Keratinocyte (primary cell): ENCODE measurements at regions not wholly inside any gene's neighbourhood (a gene's known extent, or its start where the extent isn't known, plus 50 kb on each side); places are given as distances from the start of the nearest gene placed in this dataset.

Experiments
- DNase-seq: peaks from one replicate; pipeline ENCODE4 v3.0.0-alpha.2; 2011; ENCODE audit warnings: low read depth, missing footprints, low spot score
- FAIRE-seq: peaks from 2 replicates; lab custom pipeline; 2011; peaks lifted over from hg19 to GRCh38; lab: Jason Lieb, UNC
- H2AFZ ChIP-seq: 2 replicates; pipeline ENCODE4 v1.6.0; 2012; ENCODE audit warnings: low read length, control low read depth, inconsistent platforms; ENCODE audit not compliant: control insufficient read depth
- H3K27ac ChIP-seq: 2 replicates; pipeline ENCODE4 v1.5.1; 2011; ENCODE audit warnings: low read length; ENCODE audit not compliant: control insufficient read depth, insufficient read depth
- H3K27me3 ChIP-seq: 3 replicates; pipeline ENCODE4 v1.6.0; 2011; ENCODE audit warnings: low read length; ENCODE audit not compliant: control insufficient read depth, insufficient read depth; ENCODE audit errors: extremely low read depth
- H3K36me3 ChIP-seq, 2 experiments: 2 replicates in 1 of 2; 3 replicates in 1 of 2; pipeline ENCODE4 v1.5.1; 2011; ENCODE audit warnings: low read length in 2 of 2, mild to moderate bottlenecking in 1 of 2; ENCODE audit not compliant: control insufficient read depth in 2 of 2, insufficient read depth in 2 of 2; ENCODE audit errors: extremely low read depth in 1 of 2
- H3K4me1 ChIP-seq: 3 replicates; pipeline ENCODE4 v1.5.1; 2011; ENCODE audit warnings: low read length; ENCODE audit not compliant: control insufficient read depth, insufficient read depth; ENCODE audit errors: extremely low read depth
- H3K4me2 ChIP-seq: 3 replicates; pipeline ENCODE4 v1.6.0; 2011; ENCODE audit warnings: low read depth, low read length; ENCODE audit not compliant: control insufficient read depth, insufficient read depth; ENCODE audit errors: extremely low read depth
- H3K4me3 ChIP-seq, 3 experiments: fragments of 200-600 bp in 1 of 3; sonication (generic) in 1 of 3; 2 replicates in 2 of 3; 3 replicates in 1 of 3; pipeline ENCODE4 v1.5.1; 2011 to 2016; ENCODE audit warnings: low read length in 3 of 3, mild to moderate bottlenecking in 3 of 3, control low read depth in 2 of 3, inconsistent platforms in 1 of 3, low read depth in 1 of 3, mixed read lengths in 1 of 3, mixed run types in 1 of 3, moderate library complexity in 1 of 3; ENCODE audit not compliant: control insufficient read depth in 2 of 3, insufficient read depth in 2 of 3; ENCODE audit errors: extremely low read depth in 1 of 3
- H3K79me2 ChIP-seq: 2 replicates; pipeline ENCODE4 v1.6.0; 2012; ENCODE audit warnings: low read length; ENCODE audit not compliant: control insufficient read depth, insufficient read depth
- H3K9ac ChIP-seq: 3 replicates; pipeline ENCODE4 v1.6.0; 2011; ENCODE audit warnings: low read length; ENCODE audit not compliant: control insufficient read depth, insufficient read depth; ENCODE audit errors: extremely low read depth
- H3K9me1 ChIP-seq: 3 replicates; pipeline ENCODE4 v1.6.0; 2011; ENCODE audit warnings: low read length; ENCODE audit not compliant: control insufficient read depth, insufficient read depth; ENCODE audit errors: extremely low read depth
- H3K9me3 ChIP-seq: 2 replicates; pipeline ENCODE4 v1.5.1; 2012; ENCODE audit warnings: low read depth, low read length; ENCODE audit not compliant: control insufficient read depth
- H4K20me1 ChIP-seq: 3 replicates; pipeline ENCODE4 v1.6.0; 2011; ENCODE audit warnings: low read length; ENCODE audit not compliant: control insufficient read depth, insufficient read depth; ENCODE audit errors: extremely low read depth
- EZH2 ChIP-seq: IDR thresholded peaks from one replicate; pipeline ENCODE4 v1.6.1; 2012; ENCODE audit warnings: inconsistent platforms, mild to moderate bottlenecking, low read length, moderate library complexity
- dilution Hi-C: fragments of 300-500 bp; cut with MboI; formaldehyde crosslinking; loops from one replicate; pipeline ENCODE4 v1.7.0; 2020; ENCODE audit warnings: low sequenced_read_pairs; ENCODE audit not compliant: extremely low pct_ligation_motif_present
- TF ChIP-seq, protein P1 (sequence below), 3 experiments: IDR thresholded peaks in 1 of 3; conservative IDR thresholded peaks in 1 of 3; optimal IDR thresholded peaks in 1 of 3; 2 replicates in 2 of 3; 3 replicates in 1 of 3; pipeline versions ENCODE3 to v1.5.1; 2011; ENCODE audit warnings: low read length in 3 of 3, mild to moderate bottlenecking in 3 of 3, moderate library complexity in 2 of 3, control low read depth in 1 of 3, inconsistent platforms in 1 of 3; ENCODE audit not compliant: insufficient read depth in 2 of 3; ENCODE audit errors: extremely low read depth in 1 of 3

DNA sequence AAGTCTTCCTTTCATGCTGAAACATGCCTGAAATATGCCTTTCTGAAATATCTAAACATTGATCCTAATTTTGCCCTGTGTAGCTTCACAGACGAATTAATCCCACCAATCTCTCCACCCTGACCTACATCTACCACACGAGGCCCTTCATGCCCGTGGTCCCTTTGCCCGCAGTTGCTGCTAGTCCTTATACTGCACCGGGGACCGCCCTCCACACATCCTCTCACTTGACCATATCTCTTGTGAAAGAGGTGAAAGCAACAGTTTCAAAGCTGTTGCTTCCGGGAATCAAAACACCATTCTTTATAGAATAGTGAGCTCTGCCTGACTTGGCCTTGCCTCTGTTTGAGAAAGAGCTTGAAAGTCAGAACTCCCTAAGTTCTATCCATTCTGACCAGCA is 499.5 kb downstream of the NTRK3 start:
- H3K27me3 ChIP-seq: no peaks in the 10 kb centered on the region
- H3K9ac ChIP-seq: no peak overlapping the region
- H3K4me1 ChIP-seq: peaks cover 4% of the 10 kb centered on the region
- no peak overlapping the region for H3K4me2 ChIP-seq
- no peaks in the 10 kb centered on the region for H3K9me1 ChIP-seq
- H4K20me1 ChIP-seq: no peaks in the 10 kb centered on the region
- no peak for DNase-seq
- H3K9me3 ChIP-seq: no peaks in the 10 kb centered on the region
- H3K4me3 ChIP-seq: no peak overlapping the region
- dilution Hi-C loops: no loop called here
- H2AFZ ChIP-seq: no peak overlapping the region
- no peak overlapping the region for H3K27ac ChIP-seq
- TF ChIP-seq, protein P1, sequence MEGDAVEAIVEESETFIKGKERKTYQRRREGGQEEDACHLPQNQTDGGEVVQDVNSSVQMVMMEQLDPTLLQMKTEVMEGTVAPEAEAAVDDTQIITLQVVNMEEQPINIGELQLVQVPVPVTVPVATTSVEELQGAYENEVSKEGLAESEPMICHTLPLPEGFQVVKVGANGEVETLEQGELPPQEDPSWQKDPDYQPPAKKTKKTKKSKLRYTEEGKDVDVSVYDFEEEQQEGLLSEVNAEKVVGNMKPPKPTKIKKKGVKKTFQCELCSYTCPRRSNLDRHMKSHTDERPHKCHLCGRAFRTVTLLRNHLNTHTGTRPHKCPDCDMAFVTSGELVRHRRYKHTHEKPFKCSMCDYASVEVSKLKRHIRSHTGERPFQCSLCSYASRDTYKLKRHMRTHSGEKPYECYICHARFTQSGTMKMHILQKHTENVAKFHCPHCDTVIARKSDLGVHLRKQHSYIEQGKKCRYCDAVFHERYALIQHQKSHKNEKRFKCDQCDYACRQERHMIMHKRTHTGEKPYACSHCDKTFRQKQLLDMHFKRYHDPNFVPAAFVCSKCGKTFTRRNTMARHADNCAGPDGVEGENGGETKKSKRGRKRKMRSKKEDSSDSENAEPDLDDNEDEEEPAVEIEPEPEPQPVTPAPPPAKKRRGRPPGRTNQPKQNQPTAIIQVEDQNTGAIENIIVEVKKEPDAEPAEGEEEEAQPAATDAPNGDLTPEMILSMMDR (optimal IDR thresholded peaks at IDR 0.05 in 1 of 3, IDR thresholded peaks at IDR 0.05 in 1 of 3, conservative IDR thresholded peaks at IDR 0.05 in 1 of 3; ENCODE audit: extremely low read depth in 1 of 3, insufficient read depth in 2 of 3, low read length in 3 of 3): no peak
- TF ChIP-seq EZH2: no peak
- FAIRE-seq: no peak
- H3K36me3 ChIP-seq: no peaks in the 10 kb centered on the region
- no peaks in the 10 kb centered on the region for H3K79me2 ChIP-seq

DNA sequence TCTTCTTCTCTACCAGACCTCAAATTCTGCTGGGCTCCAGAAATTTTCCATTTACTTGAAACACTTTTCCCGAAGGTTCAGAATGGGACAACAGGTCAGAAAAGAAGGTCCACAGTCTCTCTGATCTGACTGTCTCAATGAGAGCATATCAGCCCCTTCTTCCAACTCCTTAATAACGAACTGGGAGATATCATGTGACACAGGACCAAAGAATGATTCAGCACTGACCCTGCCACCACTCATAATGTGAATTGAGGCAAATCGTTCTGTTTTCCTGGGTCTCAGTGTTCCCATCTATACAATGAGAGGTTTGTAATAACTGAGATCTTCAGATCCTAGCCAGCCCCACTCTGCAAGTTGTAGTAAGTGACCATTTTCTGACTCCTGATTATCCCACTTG is 500.5 kb downstream of the NTRK3 start:
- no peak overlapping the region for H3K4me2 ChIP-seq
- H3K27ac ChIP-seq: no peak overlapping the region
- no peaks in the 10 kb centered on the region for H3K27me3 ChIP-seq
- H3K9me3 ChIP-seq: no peaks in the 10 kb centered on the region
- dilution Hi-C loops: no loop called here
- no peak for FAIRE-seq
- TF ChIP-seq, protein P1 (optimal IDR thresholded peaks at IDR 0.05 in 1 of 3, IDR thresholded peaks at IDR 0.05 in 1 of 3, conservative IDR thresholded peaks at IDR 0.05 in 1 of 3; ENCODE audit: extremely low read depth in 1 of 3, insufficient read depth in 2 of 3, low read length in 3 of 3): no peak
- no peak for TF ChIP-seq EZH2
- DNase-seq: no peak
- no peaks in the 10 kb centered on the region for H3K79me2 ChIP-seq
- H3K9me1 ChIP-seq: no peaks in the 10 kb centered on the region
- no peak overlapping the region for H3K4me3 ChIP-seq
- peaks cover 4% of the 10 kb centered on the region for H3K4me1 ChIP-seq
- no peaks in the 10 kb centered on the region for H4K20me1 ChIP-seq
- no peaks in the 10 kb centered on the region for H3K36me3 ChIP-seq
- H2AFZ ChIP-seq: no peak overlapping the region
- H3K9ac ChIP-seq: no peak overlapping the region
